Thymus (tissue), 11 donors: ENCODE measurements at regions not wholly inside any gene's neighbourhood (a gene's known extent, or its start where the extent isn't known, plus 50 kb on each side); places are given as distances from the start of the nearest gene placed in this dataset.
"Not testable (repeated sequence)": the region's sequence is repeated elsewhere in the genome, so short reads cannot be mapped to it uniquely, and the experiment has no call there.

Experiments used
- DNase-seq, 9 donors: peaks; one replicate each; pipeline ENCODE4 v3.0.0-alpha.2; 2013; ENCODE audit warnings: low spot score in 9 of 9, low read depth in 6 of 9, missing footprints in 1 of 9
- H3K27ac ChIP-seq, 2 donors: one replicate each; pipeline ENCODE4 v1.5.1; 2013; ENCODE audit warnings: control low read depth in 1 of 2, low read depth in 1 of 2, low read length in 1 of 2, mild to moderate bottlenecking in 1 of 2, moderate library complexity in 1 of 2
- H3K27me3 ChIP-seq, 2 donors: one replicate each; pipeline ENCODE4 v1.5.1; 2013; ENCODE audit warnings: low read length in 1 of 2; ENCODE audit not compliant: control insufficient read depth in 2 of 2, insufficient read depth in 1 of 2
- H3K36me3 ChIP-seq, 2 donors: one replicate each; pipeline ENCODE4 v1.5.1; 2013; ENCODE audit warnings: low read length in 1 of 2, mild to moderate bottlenecking in 1 of 2, moderate library complexity in 1 of 2; ENCODE audit not compliant: control insufficient read depth in 2 of 2, insufficient read depth in 2 of 2
- H3K4me1 ChIP-seq, 2 donors: one replicate each; pipeline ENCODE4 v1.5.1; 2013; ENCODE audit warnings: low read length in 2 of 2; ENCODE audit not compliant: control insufficient read depth in 2 of 2, insufficient read depth in 2 of 2
- H3K4me3 ChIP-seq, 2 donors: one replicate each; pipeline ENCODE4 v1.5.1; 2013; ENCODE audit warnings: low read length in 2 of 2, control low read depth in 1 of 2, mild to moderate bottlenecking in 1 of 2
- H3K9me3 ChIP-seq, 2 donors: one replicate each; pipeline ENCODE4 v1.5.1; 2013; ENCODE audit warnings: low read length in 1 of 2, mild to moderate bottlenecking in 1 of 2; ENCODE audit not compliant: control insufficient read depth in 2 of 2, insufficient read depth in 1 of 2
- WGBS: extraction: QIAGEN DNeasy Blood & Tissue Kit; methylation state at CpG from one replicate; pipeline ENCODE4 v1.1.7; 2013; 5-methylcytosine and 5-hydroxymethylcytosine counted together
- donor health status: healthy.

GRCh38 chr11:80724366-80724765, 1283.5 kb upstream of the TENM4 start:
- no peaks in the 10 kb centered on the region for H3K36me3 ChIP-seq
- H3K4me1 ChIP-seq, result no peaks in the 10 kb centered on the region
- H3K27me3 ChIP-seq, result no peaks in the 10 kb centered on the region
- no peak overlapping the region for H3K4me3 ChIP-seq
- no peak for DNase-seq
- no peak overlapping the region for H3K27ac ChIP-seq
- H3K9me3 ChIP-seq, result no peaks in the 10 kb centered on the region
- WGBS, result 66% methylated on average over 2 of the region's 2 CpGs

DNA sequence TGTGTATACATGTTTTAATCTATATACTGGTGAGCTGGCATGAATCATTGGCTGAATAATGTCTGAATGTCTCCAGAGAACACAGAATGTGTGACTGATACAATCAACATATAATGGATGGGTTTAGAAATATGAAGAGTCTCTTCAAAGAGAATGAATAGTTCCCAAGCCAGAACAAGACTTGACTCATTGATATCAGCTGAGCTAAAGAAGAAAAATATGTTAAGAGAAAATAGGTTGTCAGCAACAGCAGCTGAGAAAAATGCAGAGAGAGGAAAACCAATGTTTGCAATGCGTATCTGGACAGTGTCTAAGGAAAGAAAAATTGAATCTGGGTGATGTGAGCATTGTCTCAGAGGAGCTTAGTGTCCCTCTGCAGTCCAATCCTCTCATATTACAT, 1281.8 kb upstream of the TENM4 start:
- H3K4me3 ChIP-seq, result no peak overlapping the region
- DNase-seq, result no peak
- no peaks in the 10 kb centered on the region for H3K4me1 ChIP-seq
- no peak overlapping the region for H3K27ac ChIP-seq
- no peaks in the 10 kb centered on the region for H3K9me3 ChIP-seq
- 97% methylated on average over 1 of the region's 1 CpG for WGBS
- no peaks in the 10 kb centered on the region for H3K27me3 ChIP-seq
- no peaks in the 10 kb centered on the region for H3K36me3 ChIP-seq

DNA sequence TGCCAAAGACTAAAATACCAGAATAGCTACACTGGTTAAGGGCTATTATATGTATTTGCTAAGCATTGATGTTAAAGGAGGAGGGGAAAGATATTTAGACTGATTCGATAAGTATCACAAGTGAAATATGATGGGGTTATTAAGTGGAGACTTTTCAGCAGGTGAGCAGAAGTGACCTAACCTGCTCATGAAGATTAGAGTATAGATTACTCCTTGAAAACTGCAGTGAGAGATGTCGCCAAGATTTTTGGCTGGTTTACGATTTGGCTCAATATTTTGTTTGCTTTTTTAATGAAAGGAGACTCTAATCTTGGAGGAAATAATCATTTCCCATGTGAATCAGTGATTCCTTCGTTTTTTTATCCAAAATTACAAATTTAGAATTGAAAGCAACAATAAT, 1279.5 kb upstream of the TENM4 start:
- 80% methylated on average over 4 of the region's 4 CpGs for WGBS
- DNase-seq, result no peak
- Histone ChIP-seq H3K27ac (no peak overlapping the region), H3K27me3 (no peaks in the 10 kb centered on the region), H3K36me3 (no peaks in the 10 kb centered on the region), H3K4me1 (no peaks in the 10 kb centered on the region), H3K9me3 (no peaks in the 10 kb centered on the region), H3K4me3 (no peak overlapping the region)

GRCh38 chr11:80719292-80719646, 1278.4 kb upstream of the TENM4 start:
- Histone ChIP-seq H3K9me3 (no peaks in the 10 kb centered on the region), H3K27me3 (no peaks in the 10 kb centered on the region), H3K27ac (no peak overlapping the region), H3K36me3 (no peaks in the 10 kb centered on the region), H3K4me3 (no peak overlapping the region), H3K4me1 (no peaks in the 10 kb centered on the region)
- no peak for DNase-seq

GRCh38 chr11:80718611-80719291, 1277.9 kb upstream of the TENM4 start:
- no peaks in the 10 kb centered on the region for H3K27me3 ChIP-seq
- DNase-seq, result no peak
- WGBS, result 87% methylated on average over 2 of the region's 2 CpGs
- H3K4me1 ChIP-seq, result no peaks in the 10 kb centered on the region
- no peaks in the 10 kb centered on the region for H3K36me3 ChIP-seq
- no peaks in the 10 kb centered on the region for H3K9me3 ChIP-seq
- H3K27ac ChIP-seq, result no peak overlapping the region
- no peak overlapping the region for H3K4me3 ChIP-seq

DNA sequence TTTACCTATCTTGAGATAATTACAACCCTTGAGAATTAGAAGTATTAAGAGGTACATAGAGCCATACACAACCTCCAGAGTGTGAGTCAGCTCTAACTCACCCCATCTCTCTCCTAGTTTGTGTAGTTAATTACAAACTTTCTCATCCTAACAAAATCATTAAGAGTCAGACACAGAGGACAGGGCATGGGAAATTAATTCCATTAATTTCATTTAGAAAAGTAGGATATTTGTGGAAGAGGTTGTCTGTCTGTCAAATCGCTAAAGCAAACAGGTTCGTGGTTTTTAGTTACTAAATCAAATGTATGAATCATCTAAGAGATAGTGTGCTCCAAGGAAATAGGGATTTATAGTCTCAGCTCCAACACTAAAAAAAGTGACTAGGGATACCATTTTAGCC, 1261.4 kb upstream of the TENM4 start:
- Histone ChIP-seq H3K27me3 (no peaks in the 10 kb centered on the region), H3K4me1 (no peaks in the 10 kb centered on the region), H3K27ac (no peak overlapping the region), H3K36me3 (no peaks in the 10 kb centered on the region), H3K9me3 (peaks cover 0 to 5% of the 10 kb centered on the region in 2 donors), H3K4me3 (no peak overlapping the region)
- WGBS, result 89% methylated on average over 2 of the region's 2 CpGs
- DNase-seq, result no peak

- no peaks in the 10 kb centered on the region for H3K27me3 ChIP-seq
- WGBS, result 98% methylated on average over 4 of the region's 4 CpGs
- DNase-seq, result no peak
- no peak overlapping the region for H3K4me3 ChIP-seq
- no peaks in the 10 kb centered on the region for H3K36me3 ChIP-seq
- peaks cover 0 to 5% of the 10 kb centered on the region in 2 donors for H3K9me3 ChIP-seq
- no peaks in the 10 kb centered on the region for H3K4me1 ChIP-seq
- no peak overlapping the region for H3K27ac ChIP-seq
Observed at GRCh38 chr11:80700386-80700785, 1259.6 kb upstream of the TENM4 start.

DNA sequence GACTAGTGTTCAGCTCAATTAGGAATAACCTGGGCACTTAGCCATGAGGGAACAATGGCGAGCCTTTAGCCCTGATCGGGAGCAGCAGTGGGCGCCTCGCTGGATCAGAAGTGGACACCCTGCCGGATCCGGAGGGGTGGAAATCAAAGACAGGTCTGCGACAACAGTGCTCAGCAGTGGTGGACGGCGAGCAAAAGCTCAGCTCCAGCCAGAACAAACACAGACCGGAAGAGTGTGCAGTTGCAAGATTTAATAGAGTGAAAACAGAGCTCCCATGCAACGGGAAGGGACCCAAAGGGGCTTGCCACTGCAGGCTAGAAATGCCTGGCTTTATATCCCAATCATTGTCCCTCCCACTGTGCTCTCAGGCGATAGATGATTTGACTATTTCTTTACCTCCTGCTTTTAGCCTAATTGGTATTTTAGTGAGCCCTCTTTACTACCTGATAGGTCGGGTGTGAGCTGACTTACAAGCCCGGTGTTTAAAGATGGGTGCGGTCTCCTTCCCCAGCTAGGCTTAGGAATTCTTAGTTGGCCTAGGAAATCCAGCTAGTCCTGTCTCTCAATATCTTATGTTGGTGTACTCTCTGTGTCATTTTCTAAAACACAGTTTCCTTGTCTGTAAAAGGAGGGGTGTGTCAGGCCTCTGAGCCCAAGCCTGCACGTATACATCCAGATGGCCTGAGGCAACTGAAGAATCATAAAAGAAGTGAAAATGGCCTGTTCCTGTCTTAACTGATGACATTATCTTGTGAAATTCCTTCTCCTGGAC, 1258.8 kb upstream of the TENM4 start:
- H3K4me3 ChIP-seq, H3K9me3 ChIP-seq, H3K27me3 ChIP-seq, H3K27ac ChIP-seq, H3K36me3 ChIP-seq, H3K4me1 ChIP-seq, DNase-seq: not testable (repeated sequence)
- WGBS, result 93% methylated on average over 16 of the region's 16 CpGs

DNA sequence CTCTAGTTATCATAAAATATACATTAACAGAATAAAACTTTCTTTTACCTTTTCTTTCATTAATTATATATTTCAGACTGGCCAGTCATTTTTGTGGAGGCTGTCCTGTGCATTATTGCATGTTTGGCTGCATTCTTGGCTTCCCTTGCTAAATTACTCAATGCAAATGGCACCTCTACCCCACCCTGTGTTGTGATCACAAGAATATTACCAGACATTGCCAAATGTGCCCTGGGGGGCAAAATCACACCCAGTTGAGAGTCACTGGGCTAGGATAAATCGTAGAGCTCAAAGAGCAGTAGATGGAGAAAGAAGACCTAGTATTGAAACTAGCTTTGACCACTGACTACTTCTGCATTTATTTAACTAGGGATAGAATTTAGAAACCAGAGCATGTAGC, 1257.8 kb upstream of the TENM4 start:
- H3K9me3 ChIP-seq, result peaks cover 0 to 5% of the 10 kb centered on the region in 2 donors
- no peaks in the 10 kb centered on the region for H3K27me3 ChIP-seq
- H3K27ac ChIP-seq, result no peak overlapping the region
- WGBS, result 85% methylated on average over 1 of the region's 1 CpG
- DNase-seq, result no peak
- H3K36me3 ChIP-seq, result no peaks in the 10 kb centered on the region
- no peak overlapping the region for H3K4me3 ChIP-seq
- H3K4me1 ChIP-seq, result no peaks in the 10 kb centered on the region
